Esophagus squamous epithelium (tissue), 5 donors: ENCODE measurements at regions not wholly inside any gene's neighbourhood (a gene's known extent, or its start where the extent isn't known, plus 50 kb on each side); places are given as distances from the start of the nearest gene placed in this dataset.

Experiments used
- DNase-seq: peaks from one replicate; lab custom pipeline; 2025; lab: John Stamatoyannopoulos, UW
- H3K27ac ChIP-seq, 4 donors: fragments of 200-600 bp; sonication (generic); one replicate each; pipeline ENCODE4 v1.5.1; 2016 to 2019; ENCODE audit warnings: mild to moderate bottlenecking in 1 of 4
- H3K27me3 ChIP-seq, 4 donors: fragments of 200-600 bp; sonication (generic); 1 replicate in 3 of 4; 2 replicates in 1 of 4; pipeline versions ENCODE4 v1.5.1 to v1.6.0; 2017 to 2021; ENCODE audit warnings: antibody characterized with exemption in 1 of 4
- H3K36me3 ChIP-seq, 3 donors: fragments of 200-600 bp; sonication (generic); one replicate each; pipeline ENCODE4 v1.5.1; 2016 to 2019
- H3K4me1 ChIP-seq, 3 donors: fragments of 200-600 bp; sonication (generic); one replicate each; pipeline ENCODE4 v1.5.1; 2017 to 2019
- H3K4me3 ChIP-seq, 4 donors: fragments of 200-600 bp; sonication (generic); 1 replicate in 3 of 4; 2 replicates in 1 of 4; pipeline ENCODE4 v1.5.1; 2016 to 2019; ENCODE audit warnings: mild to moderate bottlenecking in 2 of 4, moderate library complexity in 1 of 4
- H3K9me3 ChIP-seq, 3 donors: fragments of 200-600 bp; sonication (generic); one replicate each; pipeline ENCODE4 v1.5.1; 2016 to 2019
- CTCF ChIP-seq, 6 experiments: fragments of 450-650 bp in 4 of 6; fragments of 200-600 bp in 2 of 6; sonication (generic) in 2 of 6; IDR thresholded peaks; one replicate each; pipeline ENCODE4 v1.5.1; 2016 to 2019; ENCODE audit warnings: antibody characterized with exemption in 6 of 6, mild to moderate bottlenecking in 4 of 6, moderate library complexity in 4 of 6
- POLR2A ChIP-seq, 4 donors: fragments of 450-650 bp; IDR thresholded peaks; one replicate each; pipeline ENCODE4 v1.6.1; 2017; ENCODE audit warnings: antibody characterized with exemption in 4 of 4, mild to moderate bottlenecking in 4 of 4, moderate library complexity in 3 of 4
- WGBS, 2 donors: methylation state at CpG; one replicate each; pipeline ENCODE4 v1.1.5; 2018; 5-methylcytosine and 5-hydroxymethylcytosine counted together
- intact Hi-C: fragments of 100-400 bp; cut with DNase I; formaldehyde crosslinking; loops from one replicate; pipeline ENCODE4 v1.15.0; 2022
- donor health status: DM: yes; HTN: yes; CAD: no.

GRCh38 chr6:26305641-26305969, 59.4 kb upstream of the BTN3A2 start:
- H3K9me3 ChIP-seq: no peaks in the 10 kb centered on the region
- 53 to 61% methylated on average over 3 of the region's 3 CpGs for WGBS, 2 donors
- intact Hi-C loops: no loop called here
- peaks cover 0 to 10% (median 0%) of the 10 kb centered on the region in 3 donors for H3K4me1 ChIP-seq
- H3K27me3 ChIP-seq: no peaks in the 10 kb centered on the region
- H3K4me3 ChIP-seq: peak overlapping the region in 3 of 4 donors; percentile 5 to 41 (median 39)
- no peak for DNase-seq
- no peaks in the 10 kb centered on the region for H3K36me3 ChIP-seq
- TF ChIP-seq CTCF (IDR thresholded peaks at IDR 0.05) (no peak), POLR2A (IDR thresholded peaks at IDR 0.05) (no peak)
- H3K27ac ChIP-seq: peak overlapping the region in 2 of 4 donors; percentile 77 to 78

- Histone ChIP-seq H3K9me3 (no peaks in the 10 kb centered on the region), H3K4me3 (no peak overlapping the region), H3K27me3 (no peaks in the 10 kb centered on the region), H3K4me1 (peaks cover 0 to 16% (median under 1%) of the 10 kb centered on the region in 3 donors), H3K36me3 (no peaks in the 10 kb centered on the region), H3K27ac (no peak overlapping the region)
- intact Hi-C loops: no loop called here
- 80 to 89% methylated on average over 3 of the region's 3 CpGs for WGBS, 2 donors
- DNase-seq: no peak
- TF ChIP-seq POLR2A (IDR thresholded peaks at IDR 0.05) (no peak), CTCF (IDR thresholded peaks at IDR 0.05) (no peak)
Observed at GRCh38 chr6:26306232-26306631, 58.8 kb upstream of the BTN3A2 start.

GRCh38 chr6:26307850-26308249, 57.1 kb upstream of the BTN3A2 start:
- Histone ChIP-seq H3K4me3 (no peak overlapping the region), H3K9me3 (no peaks in the 10 kb centered on the region), H3K36me3 (no peaks in the 10 kb centered on the region), H3K27me3 (no peaks in the 10 kb centered on the region), H3K27ac (no peak overlapping the region), H3K4me1 (peaks cover 0 to 33% (median 7%) of the 10 kb centered on the region in 3 donors)
- no peak for TF ChIP-seq CTCF (IDR thresholded peaks at IDR 0.05)
- TF ChIP-seq POLR2A (IDR thresholded peaks at IDR 0.05): no peak
- DNase-seq: no peak
- intact Hi-C loops: no loop called here

GRCh38 chr6:26309731-26310142, 55.3 kb upstream of the BTN3A2 start:
- intact Hi-C loops: no loop called here
- Histone ChIP-seq H3K27me3 (no peaks in the 10 kb centered on the region), H3K4me3 (no peak overlapping the region), H3K4me1 (peaks cover 0 to 42% (median 8%) of the 10 kb centered on the region in 3 donors), H3K27ac (no peak overlapping the region), H3K9me3 (no peaks in the 10 kb centered on the region), H3K36me3 (no peaks in the 10 kb centered on the region)
- no peak for DNase-seq
- WGBS, 2 donors: 65 to 72% methylated on average over 3 of the region's 3 CpGs
- no peak for TF ChIP-seq POLR2A (IDR thresholded peaks at IDR 0.05)
- TF ChIP-seq CTCF (IDR thresholded peaks at IDR 0.05): no peak

- 13 to 23% methylated on average over 11 of the region's 11 CpGs for WGBS, 2 donors
- Histone ChIP-seq H3K4me1 (peaks cover 0 to 33% (median 8%) of the 10 kb centered on the region in 3 donors), H3K27me3 (no peaks in the 10 kb centered on the region), H3K27ac (peak overlapping the region in 1 of 4 donors; percentile 75), H3K36me3 (no peaks in the 10 kb centered on the region), H3K9me3 (no peaks in the 10 kb centered on the region), H3K4me3 (peak overlapping the region in 3 of 4 donors; percentile 11 to 72 (median 49))
- intact Hi-C loops: no loop called here
- DNase-seq: no peak
- TF ChIP-seq POLR2A (IDR thresholded peaks at IDR 0.05): no peak
- TF ChIP-seq CTCF (IDR thresholded peaks at IDR 0.05): no peak
Observed at GRCh38 chr6:26311012-26311384, 54.0 kb upstream of the BTN3A2 start.
